Activated naive CD8-positive, alpha-beta T cell treated with anti-CD3 and anti-CD28 coated beads, Interleukin-2, amount 50 U/mL, for 16 hours (primary cell): ENCODE measurements at regions not wholly inside any gene's neighbourhood (a gene's known extent, or its start where the extent isn't known, plus 50 kb on each side); places are given as distances from the start of the nearest gene placed in this dataset.

Source experiments
- DNase-seq: peaks from one replicate; pipeline ENCODE4 v3.0.0-alpha.2; 2020; ENCODE audit warnings: low read depth, low spot score

GRCh38 chr6:165722022-165722421, 59.0 kb upstream of the PDE10A start:
- no peak for DNase-seq

GRCh38 chr6:165721356-165721755, 58.3 kb upstream of the PDE10A start:
- no peak for DNase-seq

GRCh38 chr6:165718491-165718891, 55.5 kb upstream of the PDE10A start:
- DNase-seq, result no peak

GRCh38 chr6:165717732-165718465, 54.9 kb upstream of the PDE10A start:
- DNase-seq, result no peak

GRCh38 chr6:165716886-165717285, 53.8 kb upstream of the PDE10A start:
- no peak for DNase-seq

GRCh38 chr6:165715428-165715827, 52.4 kb upstream of the PDE10A start:
- no peak for DNase-seq

- no peak for DNase-seq
These were observed 51.9 kb upstream of the PDE10A start for GRCh38 chr6:165714907-165715306.

GRCh38 chr6:165713845-165714466, 50.9 kb upstream of the PDE10A start:
- no peak for DNase-seq
